Stimulated activated effector memory CD8-positive, alpha-beta T cell treated with anti-CD3 and anti-CD28 coated beads, Interleukin-12 subunit alpha, Interleukin-12 subunit beta, amount 100 ng/mL, for 72 hours (primary cell): ENCODE measurements at regions not wholly inside any gene's neighbourhood (a gene's known extent, or its start where the extent isn't known, plus 50 kb on each side); places are given as distances from the start of the nearest gene placed in this dataset.

Experiments
- ATAC-seq: fragments of 150-1000 bp; cut with Tn5 transposase; 2 replicates; pipeline ENCODE4 v1.10.0; 2021
- DNase-seq, 2 donors: peaks; one replicate each; pipeline ENCODE4 v3.0.0; 2021 to 2022; ENCODE audit warnings: low spot score in 2 of 2
- H3K27ac Mint-ChIP-seq: one replicate; pipeline ENCODE4 v1.8.0; 2022; ENCODE audit warnings: mild to moderate bottlenecking, mixed read lengths
- H3K36me3 Mint-ChIP-seq: one replicate; pipeline ENCODE4 v1.8.0; 2022; ENCODE audit warnings: mild to moderate bottlenecking, mixed read lengths
- H3K4me1 Mint-ChIP-seq: one replicate; pipeline ENCODE4 v1.8.0; 2022; ENCODE audit warnings: mixed read lengths
- H3K4me3 Mint-ChIP-seq: one replicate; pipeline ENCODE4 v1.8.0; 2022; ENCODE audit warnings: mild to moderate bottlenecking, mixed read lengths
- H3K9me3 Mint-ChIP-seq: one replicate; pipeline ENCODE4 v1.8.0; 2022; ENCODE audit warnings: mixed read lengths

DNA sequence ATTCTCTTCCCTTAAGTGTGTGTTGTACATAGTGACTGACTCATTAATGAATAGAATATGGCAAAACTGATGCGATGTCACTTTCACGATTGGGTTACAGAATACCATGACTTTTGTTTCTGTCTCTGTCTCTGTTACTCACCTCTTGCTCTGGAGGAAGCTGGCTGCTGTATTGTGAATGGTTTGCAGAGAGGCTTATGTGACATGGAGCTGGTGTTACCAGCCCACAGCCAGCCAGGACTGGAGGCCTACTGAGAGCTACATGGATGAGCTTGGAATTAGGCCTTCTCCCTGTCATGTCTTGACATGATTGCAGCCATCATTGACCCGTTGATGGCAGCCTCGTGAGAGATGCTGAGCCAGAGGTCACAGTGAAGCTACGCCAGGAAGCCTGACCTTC is 161.9 kb downstream of the TAF11L14 start:
- Mint-ChIP-seq H3K27ac (no peak overlapping the region), H3K4me3 (no peak overlapping the region), H3K4me1 (no peaks in the 10 kb centered on the region), H3K36me3 (no peaks in the 10 kb centered on the region), H3K9me3 (peaks cover 9% of the 10 kb centered on the region)
- ATAC-seq (no peak), DNase-seq (no peak)

DNA sequence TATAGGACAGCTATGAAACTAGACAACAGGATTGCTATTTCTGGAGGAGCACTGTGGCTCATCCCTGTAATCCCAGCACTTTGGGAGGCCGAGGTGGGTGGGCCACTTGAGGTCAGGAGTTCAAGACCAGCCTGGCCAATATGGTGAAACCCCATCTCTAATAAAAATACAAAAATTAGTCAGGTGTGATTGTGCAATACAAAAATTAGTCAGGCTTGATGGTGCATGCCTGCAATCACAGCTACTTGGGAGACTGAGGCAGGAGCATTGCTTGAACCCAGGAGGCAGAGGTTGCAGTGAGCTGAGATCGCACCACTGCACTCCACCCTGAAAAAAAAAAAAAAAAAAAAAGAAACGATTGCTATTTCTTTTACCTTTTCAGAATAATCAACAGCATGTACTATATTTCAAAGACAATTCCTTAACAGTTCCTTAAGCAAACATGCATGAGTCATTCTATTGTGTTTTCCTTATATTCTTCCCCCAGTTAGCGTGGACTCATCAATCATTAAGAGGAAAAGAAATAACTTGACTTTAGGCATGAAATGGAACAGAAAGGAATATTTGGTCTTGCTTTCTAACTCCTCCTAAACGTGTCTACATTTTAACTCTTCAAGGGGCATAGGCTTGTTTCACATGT is 162.6 kb downstream of the TAF11L14 start:
- peaks cover 9% of the 10 kb centered on the region for H3K9me3 Mint-ChIP-seq
- no peaks in the 10 kb centered on the region for H3K36me3 Mint-ChIP-seq
- H3K27ac Mint-ChIP-seq, result no peak overlapping the region
- DNase-seq (no peak), ATAC-seq (no peak)
- H3K4me1 Mint-ChIP-seq, result no peaks in the 10 kb centered on the region
- no peak overlapping the region for H3K4me3 Mint-ChIP-seq

DNA sequence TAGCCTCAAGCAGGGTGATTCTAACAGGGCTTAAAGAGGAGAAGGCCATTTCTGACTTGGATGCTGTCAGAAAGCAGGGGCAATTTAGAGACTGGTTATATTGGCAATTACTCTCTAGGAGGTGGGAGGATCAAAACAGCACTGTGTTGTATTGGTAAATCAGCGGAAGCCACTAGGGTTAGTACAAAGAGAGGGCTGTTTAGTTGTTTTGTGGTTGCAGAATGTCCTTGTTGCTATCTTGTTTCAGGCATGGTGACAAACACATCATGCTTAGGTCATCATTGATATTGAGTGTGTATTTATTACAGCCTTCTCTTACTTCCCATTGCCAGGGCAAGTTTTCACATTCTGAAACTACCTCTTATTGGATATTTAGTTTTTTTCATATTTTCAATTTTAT is 165.3 kb downstream of the TAF11L14 start:
- H3K4me1 Mint-ChIP-seq, result no peaks in the 10 kb centered on the region
- no peaks in the 10 kb centered on the region for H3K36me3 Mint-ChIP-seq
- H3K9me3 Mint-ChIP-seq, result peaks cover 6% of the 10 kb centered on the region
- DNase-seq (no peak), ATAC-seq (no peak)
- H3K4me3 Mint-ChIP-seq, result no peak overlapping the region
- no peak overlapping the region for H3K27ac Mint-ChIP-seq

DNA sequence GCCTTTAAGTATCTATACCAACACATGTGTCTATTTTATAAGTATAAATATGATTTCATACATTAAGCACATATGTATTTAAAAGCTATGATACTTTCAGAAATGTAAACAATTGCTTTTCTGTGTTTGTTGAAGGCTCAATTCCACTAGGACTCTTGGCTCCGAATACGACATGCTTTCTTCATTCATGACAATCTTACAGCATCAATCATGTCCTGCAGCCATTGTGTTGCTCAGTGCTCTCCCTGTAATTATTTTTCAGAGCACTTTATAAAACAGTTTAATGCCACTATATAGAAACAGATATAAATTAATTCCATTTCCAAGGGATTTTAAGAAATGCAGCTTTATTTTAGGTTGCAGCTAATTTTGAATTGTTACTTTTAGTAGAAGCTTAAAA is 167.3 kb downstream of the TAF11L14 start:
- no peak overlapping the region for H3K4me3 Mint-ChIP-seq
- no peaks in the 10 kb centered on the region for H3K36me3 Mint-ChIP-seq
- no peaks in the 10 kb centered on the region for H3K4me1 Mint-ChIP-seq
- H3K9me3 Mint-ChIP-seq, result peaks cover 9% of the 10 kb centered on the region
- ATAC-seq (no peak), DNase-seq (no peak)
- H3K27ac Mint-ChIP-seq, result no peak overlapping the region

DNA sequence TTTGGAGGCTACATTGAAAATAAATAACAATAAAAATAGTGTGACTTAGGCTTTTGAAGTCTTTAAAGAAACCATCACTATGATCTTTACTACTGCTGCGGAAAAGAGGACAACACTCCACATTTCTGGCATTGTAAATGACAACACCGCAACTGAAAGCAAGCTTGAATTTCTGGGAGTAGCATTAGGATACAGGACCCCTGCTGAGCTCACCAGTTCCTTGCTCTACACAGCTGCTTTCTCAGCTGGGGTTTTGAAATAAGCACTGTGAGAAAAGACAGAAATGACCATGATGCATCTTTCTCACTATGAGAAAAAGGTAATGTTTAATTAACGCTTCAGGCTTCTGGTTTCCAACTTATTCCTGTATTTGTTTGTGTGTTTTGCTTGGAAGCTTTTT is 168.0 kb downstream of the TAF11L14 start:
- no peak for DNase-seq
- Mint-ChIP-seq H3K36me3 (no peaks in the 10 kb centered on the region), H3K4me3 (no peak overlapping the region), H3K4me1 (no peaks in the 10 kb centered on the region), H3K27ac (no peak overlapping the region), H3K9me3 (peaks cover 12% of the 10 kb centered on the region)
- no peak for ATAC-seq

DNA sequence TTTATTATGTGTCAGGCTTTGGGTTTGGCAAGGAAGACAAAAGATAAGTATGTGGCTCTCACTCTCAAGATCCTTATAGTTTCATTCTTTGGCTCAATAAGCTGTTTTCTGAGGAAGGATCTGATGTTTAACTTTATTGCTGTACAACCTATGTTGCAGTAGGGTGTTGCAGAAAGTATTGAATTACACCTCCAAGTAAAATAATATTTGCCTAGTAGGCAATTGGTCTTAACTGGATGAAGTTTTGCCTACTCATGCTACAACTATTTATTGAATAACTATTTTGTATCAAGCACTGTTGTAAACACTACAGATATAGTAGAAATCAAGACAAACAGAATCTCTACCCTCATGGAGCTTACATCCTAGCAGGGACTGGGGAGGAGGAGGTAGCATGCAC is 169.7 kb downstream of the TAF11L14 start:
- Mint-ChIP-seq H3K27ac (no peak overlapping the region), H3K4me1 (no peaks in the 10 kb centered on the region), H3K36me3 (no peaks in the 10 kb centered on the region), H3K4me3 (no peak overlapping the region), H3K9me3 (peaks cover 12% of the 10 kb centered on the region)
- DNase-seq (no peak), ATAC-seq (no peak)

DNA sequence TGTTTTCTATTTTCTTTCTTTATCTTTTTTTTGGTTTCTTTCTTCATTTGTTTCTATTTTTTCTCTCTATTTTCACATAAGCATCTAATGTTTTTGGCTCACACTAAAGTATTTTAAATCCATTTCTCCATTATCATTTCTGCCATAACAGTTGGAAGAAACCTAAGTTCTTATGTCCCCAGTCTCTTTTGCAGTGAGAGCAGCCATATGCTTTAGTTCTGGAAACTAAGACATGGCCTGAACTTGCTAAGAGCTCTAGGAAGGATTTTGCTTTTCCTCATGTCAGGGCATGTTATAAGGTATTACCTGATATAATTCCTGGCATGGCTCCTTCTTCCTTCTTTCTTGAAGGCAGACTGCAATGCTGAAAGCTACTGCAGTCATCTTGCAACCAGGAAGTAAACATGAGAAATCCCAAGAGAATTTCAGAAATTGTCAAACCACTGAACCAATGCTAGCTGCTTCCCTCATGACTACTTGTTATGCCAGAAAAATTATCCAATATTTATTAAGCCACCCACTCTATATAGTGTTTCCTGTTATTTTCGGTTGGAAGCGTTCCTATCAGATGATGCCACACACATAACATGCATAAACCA is 171.1 kb downstream of the TAF11L14 start:
- ATAC-seq, result no peak
- DNase-seq, result no peak
- Mint-ChIP-seq H3K4me1 (no peaks in the 10 kb centered on the region), H3K36me3 (no peaks in the 10 kb centered on the region), H3K4me3 (no peak overlapping the region), H3K27ac (no peak overlapping the region), H3K9me3 (peaks cover 12% of the 10 kb centered on the region)

DNA sequence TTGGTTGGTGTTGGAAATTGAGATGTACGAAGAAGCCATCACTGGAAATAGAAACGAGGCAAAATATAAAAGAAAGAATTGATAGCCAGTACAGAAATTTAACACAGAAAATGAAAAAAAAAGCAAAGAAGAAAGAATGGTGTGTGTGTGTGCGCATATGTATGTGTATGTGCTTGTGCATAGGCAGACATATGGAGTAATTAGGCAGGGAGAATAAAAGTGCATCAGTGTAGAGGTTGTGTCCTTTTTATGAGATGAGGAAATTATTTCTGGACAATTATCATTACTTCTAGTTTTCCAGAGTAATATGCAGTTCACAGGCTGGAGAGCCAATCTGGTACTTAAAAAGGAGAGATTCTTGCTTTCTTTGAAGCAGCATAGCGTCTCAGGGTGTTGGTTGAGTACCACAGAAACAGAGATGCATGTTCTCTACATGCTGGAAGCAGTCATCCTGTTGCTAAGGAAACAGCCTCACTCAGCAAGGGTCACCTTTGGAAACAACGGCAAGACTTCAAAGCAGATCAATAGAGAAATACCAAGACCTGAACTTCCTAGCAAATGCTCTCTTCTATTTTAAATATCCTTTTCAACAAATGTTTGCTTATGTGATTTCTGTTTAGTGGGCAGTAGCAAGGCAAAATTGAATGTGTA is 172.7 kb downstream of the TAF11L14 start:
- no peak for ATAC-seq
- Mint-ChIP-seq H3K4me1 (no peaks in the 10 kb centered on the region), H3K27ac (no peak overlapping the region), H3K9me3 (peaks cover 12% of the 10 kb centered on the region), H3K4me3 (no peak overlapping the region), H3K36me3 (no peaks in the 10 kb centered on the region)
- no peak for DNase-seq

DNA sequence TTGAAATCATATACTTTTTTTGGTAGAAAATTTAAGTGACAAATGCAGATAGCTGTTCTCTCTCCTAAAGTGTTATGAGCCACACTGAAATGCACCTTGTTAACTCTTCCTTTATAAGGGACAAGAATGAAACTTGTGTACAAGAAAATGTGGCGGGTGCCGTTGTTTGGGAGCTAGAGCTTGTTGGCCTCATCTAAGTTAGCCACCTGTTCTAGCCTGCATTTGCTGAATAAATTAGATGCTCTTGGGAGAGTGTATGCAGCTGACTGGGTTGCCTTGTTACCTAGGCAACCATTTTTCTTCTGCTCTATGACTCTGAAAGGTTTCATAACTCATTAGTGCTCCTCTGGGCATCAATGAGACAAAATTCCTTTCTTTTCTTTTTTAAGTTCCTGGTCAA is 174.3 kb downstream of the TAF11L14 start:
- DNase-seq (no peak), ATAC-seq (no peak)
- peaks cover 17% of the 10 kb centered on the region for H3K9me3 Mint-ChIP-seq
- no peaks in the 10 kb centered on the region for H3K36me3 Mint-ChIP-seq
- H3K4me1 Mint-ChIP-seq, result no peaks in the 10 kb centered on the region
- H3K4me3 Mint-ChIP-seq, result no peak overlapping the region
- no peak overlapping the region for H3K27ac Mint-ChIP-seq

DNA sequence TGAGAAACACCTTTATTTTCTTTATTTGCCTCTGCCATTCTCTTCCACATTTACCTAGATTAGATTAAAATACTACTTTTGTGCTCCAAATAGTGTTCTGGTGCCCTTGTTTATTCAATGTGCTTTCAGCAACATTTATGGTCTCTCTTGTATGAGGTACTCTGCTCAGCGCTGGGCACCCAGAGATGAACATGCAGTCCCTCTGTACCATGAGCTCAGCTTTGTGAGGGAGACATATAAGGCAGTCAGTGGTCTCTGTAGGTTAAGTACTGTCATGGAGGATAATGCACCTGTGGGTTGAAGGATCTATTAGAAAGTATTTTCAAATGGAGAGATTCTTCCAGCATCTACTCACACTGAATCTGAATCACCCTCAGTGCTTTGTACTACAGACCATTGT is 176.5 kb downstream of the TAF11L14 start:
- Mint-ChIP-seq H3K9me3 (peaks cover 19% of the 10 kb centered on the region), H3K4me1 (no peaks in the 10 kb centered on the region), H3K4me3 (no peak overlapping the region), H3K27ac (no peak overlapping the region), H3K36me3 (no peaks in the 10 kb centered on the region)
- DNase-seq, result no peak
- ATAC-seq, result no peak

DNA sequence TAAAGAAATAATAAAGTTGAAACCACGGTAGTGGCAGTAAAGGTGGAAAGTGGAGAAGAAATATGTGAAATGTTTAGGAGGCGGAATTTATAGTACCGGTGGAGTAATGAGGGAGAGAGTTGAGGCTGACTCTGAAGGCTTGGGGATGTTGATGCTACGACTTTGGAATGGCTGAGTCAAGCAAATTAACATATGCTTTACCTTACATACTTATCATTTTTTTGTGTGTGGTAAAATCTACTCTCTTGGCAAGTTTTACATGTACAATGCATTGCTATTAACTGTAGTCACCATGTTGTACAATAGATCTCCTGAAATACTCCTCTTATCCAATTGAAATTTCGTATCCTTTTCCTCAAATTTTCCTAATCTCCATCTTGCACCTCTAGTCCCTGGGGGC is 179.0 kb downstream of the TAF11L14 start:
- no peak for ATAC-seq
- Mint-ChIP-seq H3K4me3 (no peak overlapping the region), H3K4me1 (no peaks in the 10 kb centered on the region), H3K36me3 (no peaks in the 10 kb centered on the region), H3K27ac (no peak overlapping the region), H3K9me3 (peaks cover 12% of the 10 kb centered on the region)
- DNase-seq, result no peak

DNA sequence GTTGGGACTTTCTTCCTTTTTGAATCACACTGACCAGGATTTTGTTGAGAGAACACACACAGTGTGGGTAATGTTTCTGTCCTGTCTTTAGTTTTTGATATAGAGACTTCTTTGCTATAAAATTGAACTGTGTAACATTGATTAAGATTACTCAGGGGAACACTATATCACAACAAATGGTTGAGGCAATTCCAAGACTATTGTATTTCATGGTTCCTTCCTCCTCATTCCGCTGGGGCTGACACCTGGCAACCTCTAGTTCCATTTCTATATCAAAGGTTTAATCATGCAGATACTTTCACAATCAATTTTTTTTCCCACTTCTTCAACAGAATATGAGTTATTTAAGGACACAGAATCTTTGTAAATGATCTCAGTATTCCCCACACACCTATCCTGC is 182.2 kb downstream of the TAF11L14 start:
- Mint-ChIP-seq H3K36me3 (no peaks in the 10 kb centered on the region), H3K9me3 (peaks cover 17% of the 10 kb centered on the region), H3K4me1 (no peaks in the 10 kb centered on the region), H3K27ac (no peak overlapping the region), H3K4me3 (no peak overlapping the region)
- DNase-seq, result no peak
- no peak for ATAC-seq

DNA sequence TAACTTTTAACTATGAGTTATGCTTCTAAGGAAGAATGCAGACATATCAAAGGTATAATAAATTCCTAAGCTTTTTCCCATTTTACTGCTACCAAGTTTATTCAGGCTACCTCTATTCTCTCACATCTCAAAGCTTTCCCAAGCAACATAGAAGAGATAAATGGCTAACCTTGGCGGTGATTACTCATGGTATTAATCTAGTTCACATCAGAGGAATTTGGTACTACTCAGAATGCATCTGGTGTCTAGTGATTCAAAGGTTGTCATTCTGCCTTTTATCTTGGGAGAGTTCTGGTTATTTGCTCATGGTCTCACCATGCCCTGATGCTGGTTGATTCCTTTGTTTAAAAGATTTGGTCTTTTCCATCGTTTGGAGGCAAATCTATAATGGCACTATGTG is 182.7 kb downstream of the TAF11L14 start:
- H3K4me3 Mint-ChIP-seq, result no peak overlapping the region
- no peak for DNase-seq
- peaks cover 17% of the 10 kb centered on the region for H3K9me3 Mint-ChIP-seq
- H3K4me1 Mint-ChIP-seq, result no peaks in the 10 kb centered on the region
- no peak for ATAC-seq
- H3K36me3 Mint-ChIP-seq, result no peaks in the 10 kb centered on the region
- H3K27ac Mint-ChIP-seq, result no peak overlapping the region

DNA sequence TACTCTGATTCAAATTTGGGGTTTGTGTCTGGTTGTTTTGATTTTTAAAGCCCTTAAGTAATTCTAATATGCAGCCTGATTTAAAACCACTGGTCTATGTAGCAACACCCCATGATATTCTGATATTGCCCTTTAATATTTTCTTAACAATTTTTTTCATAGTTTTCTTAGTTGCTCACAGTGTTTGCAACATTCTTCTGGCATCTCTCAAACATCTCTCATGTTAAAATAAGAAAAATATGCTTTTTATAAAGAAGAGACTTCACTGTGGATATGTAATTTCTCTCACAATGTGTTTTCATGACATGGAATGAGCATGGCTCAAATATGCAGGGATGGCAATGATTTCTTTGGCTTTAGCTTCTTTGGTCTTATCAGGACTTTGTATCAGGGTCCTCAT is 183.7 kb downstream of the TAF11L14 start:
- H3K4me3 Mint-ChIP-seq, result no peak overlapping the region
- H3K27ac Mint-ChIP-seq, result no peak overlapping the region
- no peak for ATAC-seq
- H3K36me3 Mint-ChIP-seq, result no peaks in the 10 kb centered on the region
- H3K9me3 Mint-ChIP-seq, result peaks cover 13% of the 10 kb centered on the region
- no peak for DNase-seq
- H3K4me1 Mint-ChIP-seq, result no peaks in the 10 kb centered on the region

DNA sequence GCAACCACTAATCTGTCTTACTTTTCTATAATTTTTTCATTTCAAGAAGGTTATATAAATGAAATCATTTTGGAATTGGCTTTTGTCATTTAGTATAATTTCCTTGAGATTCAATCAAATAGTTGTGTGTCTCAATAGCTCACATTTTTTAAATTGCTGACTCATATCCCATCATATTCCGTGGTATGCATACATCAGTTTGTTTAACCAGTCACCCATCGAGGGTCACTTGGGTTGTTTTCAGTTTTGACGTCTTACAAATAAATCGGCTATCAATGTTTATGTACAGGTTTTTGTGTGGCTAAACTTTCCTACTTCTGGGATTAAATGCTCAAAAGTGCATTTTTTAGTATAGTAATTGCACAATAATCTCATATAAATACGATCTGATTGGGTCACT is 185.5 kb downstream of the TAF11L14 start:
- no peaks in the 10 kb centered on the region for H3K4me1 Mint-ChIP-seq
- DNase-seq (no peak), ATAC-seq (no peak)
- no peak overlapping the region for H3K4me3 Mint-ChIP-seq
- H3K27ac Mint-ChIP-seq, result no peak overlapping the region
- H3K36me3 Mint-ChIP-seq, result no peaks in the 10 kb centered on the region
- H3K9me3 Mint-ChIP-seq, result peaks cover 17% of the 10 kb centered on the region

DNA sequence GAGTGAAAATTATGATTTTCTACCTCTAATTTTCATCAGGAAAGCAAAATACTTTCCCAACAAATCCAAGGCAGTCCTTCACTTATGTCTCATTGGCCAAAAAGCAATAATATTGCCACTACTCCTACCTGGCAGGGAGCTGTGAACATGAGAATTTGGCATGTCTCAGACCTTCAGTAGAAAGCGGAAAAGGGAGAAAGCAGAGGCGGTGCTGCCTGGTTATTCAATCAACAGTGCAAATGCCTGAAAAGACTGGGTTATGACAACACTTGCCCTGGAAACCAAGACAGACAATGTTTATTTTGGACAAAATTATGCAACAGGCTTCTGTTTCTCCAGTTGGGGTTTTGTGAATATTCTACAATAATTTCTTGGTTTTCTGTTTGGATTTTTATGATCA is 194.4 kb downstream of the TAF11L14 start:
- ATAC-seq (no peak), DNase-seq (no peak)
- H3K27ac Mint-ChIP-seq, result no peak overlapping the region
- H3K4me1 Mint-ChIP-seq, result no peaks in the 10 kb centered on the region
- H3K36me3 Mint-ChIP-seq, result no peaks in the 10 kb centered on the region
- H3K9me3 Mint-ChIP-seq, result peaks cover 19% of the 10 kb centered on the region
- H3K4me3 Mint-ChIP-seq, result no peak overlapping the region
